Effector memory CD8-positive, alpha-beta T cell (primary cell): ENCODE measurements at regions not wholly inside any gene's neighbourhood (a gene's known extent, or its start where the extent isn't known, plus 50 kb on each side); places are given as distances from the start of the nearest gene placed in this dataset.

Experiments used
- ATAC-seq: fragments of 150-1000 bp; cut with Tn5 transposase; replicated peaks from 2 replicates; pipeline ENCODE4 v1.10.0; 2021; ENCODE audit warnings: mild to moderate bottlenecking, moderate library complexity
- DNase-seq, 3 experiments: peaks; one replicate each; pipeline ENCODE4 v3.0.0; 2021
- H3K27ac Mint-ChIP-seq, 2 donors: one replicate each; pipeline ENCODE4 v1.8.0; 2022; ENCODE audit warnings: mild to moderate bottlenecking in 2 of 2, mixed read lengths in 2 of 2, moderate library complexity in 2 of 2
- H3K27me3 Mint-ChIP-seq, 2 donors: one replicate each; pipeline ENCODE4 v1.8.0; 2022; ENCODE audit warnings: mixed read lengths in 2 of 2
- H3K36me3 Mint-ChIP-seq: one replicate; pipeline ENCODE4 v1.8.0; 2022; ENCODE audit warnings: mild to moderate bottlenecking, moderate library complexity, mixed read lengths; ENCODE audit not compliant: insufficient read depth
- H3K4me1 Mint-ChIP-seq, 2 donors: one replicate each; pipeline ENCODE4 v1.8.0; 2022; ENCODE audit warnings: low read depth in 2 of 2, mixed read lengths in 2 of 2
- H3K4me3 Mint-ChIP-seq, 2 donors: one replicate each; pipeline ENCODE4 v1.8.0; 2022; ENCODE audit warnings: mild to moderate bottlenecking in 2 of 2, mixed read lengths in 2 of 2, moderate library complexity in 2 of 2
- H3K9me3 Mint-ChIP-seq, 2 donors: one replicate each; pipeline ENCODE4 v1.8.0; 2022; ENCODE audit warnings: mixed read lengths in 2 of 2

GRCh38 chr11:97432926-97433325, 1043.1 kb downstream of the JRKL start:
- H3K4me1 Mint-ChIP-seq, result no peaks in the 10 kb centered on the region
- peaks cover 0 to 7% of the 10 kb centered on the region in 2 donors for H3K9me3 Mint-ChIP-seq
- H3K27me3 Mint-ChIP-seq, result no peaks in the 10 kb centered on the region
- no peak for DNase-seq
- no peak for ATAC-seq
- H3K36me3 Mint-ChIP-seq, result no peaks in the 10 kb centered on the region
- H3K27ac Mint-ChIP-seq, result no peak overlapping the region
- H3K4me3 Mint-ChIP-seq, result no peak overlapping the region

- Mint-ChIP-seq H3K4me1 (no peaks in the 10 kb centered on the region), H3K36me3 (no peaks in the 10 kb centered on the region), H3K4me3 (no peak overlapping the region), H3K27ac (no peak overlapping the region), H3K27me3 (no peaks in the 10 kb centered on the region), H3K9me3 (peaks cover 9 to 13% of the 10 kb centered on the region in 2 donors)
- DNase-seq, result no peak
- ATAC-seq, result no peak
These were observed 1055.7 kb downstream of the JRKL start for GRCh38 chr11:97445561-97445960.

- H3K36me3 Mint-ChIP-seq, result no peaks in the 10 kb centered on the region
- no peak overlapping the region for H3K27ac Mint-ChIP-seq
- H3K4me1 Mint-ChIP-seq, result no peaks in the 10 kb centered on the region
- no peak overlapping the region for H3K4me3 Mint-ChIP-seq
- no peak for ATAC-seq
- peaks cover 6 to 11% of the 10 kb centered on the region in 2 donors for H3K9me3 Mint-ChIP-seq
- DNase-seq, result no peak
- no peaks in the 10 kb centered on the region for H3K27me3 Mint-ChIP-seq
These were observed 1061.6 kb downstream of the JRKL start for GRCh38 chr11:97451441-97451840.

- Mint-ChIP-seq H3K27me3 (no peaks in the 10 kb centered on the region), H3K4me1 (no peaks in the 10 kb centered on the region), H3K36me3 (no peaks in the 10 kb centered on the region), H3K27ac (no peak overlapping the region), H3K9me3 (peaks cover 4 to 17% of the 10 kb centered on the region in 2 donors), H3K4me3 (no peak overlapping the region)
- DNase-seq (no peak), ATAC-seq (no peak)
These were observed 1065.2 kb downstream of the JRKL start for GRCh38 chr11:97454988-97455387.

DNA sequence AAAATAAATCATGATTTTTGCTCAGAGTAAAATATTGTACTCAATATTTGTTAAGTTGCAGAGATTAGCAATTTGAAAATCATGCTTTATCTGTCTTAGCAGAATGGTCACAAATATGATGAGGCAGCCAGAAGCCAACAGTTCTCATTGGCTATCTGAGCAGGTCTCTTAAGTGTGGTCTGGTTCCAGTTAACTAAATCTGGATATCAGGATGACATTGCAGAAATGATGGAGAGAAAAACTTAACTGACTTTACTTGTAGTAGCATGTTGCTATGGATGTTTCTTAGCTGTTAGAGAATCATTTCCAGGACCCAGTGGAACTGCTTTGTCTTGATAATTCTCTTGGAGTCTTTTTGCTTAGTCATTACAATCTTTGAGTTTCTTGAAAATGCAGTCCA, 1070.3 kb downstream of the JRKL start:
- Mint-ChIP-seq H3K4me1 (no peaks in the 10 kb centered on the region), H3K27ac (no peak overlapping the region), H3K27me3 (no peaks in the 10 kb centered on the region), H3K4me3 (no peak overlapping the region), H3K9me3 (peaks cover 10 to 23% of the 10 kb centered on the region in 2 donors), H3K36me3 (no peaks in the 10 kb centered on the region)
- DNase-seq (no peak), ATAC-seq (no peak)

DNA sequence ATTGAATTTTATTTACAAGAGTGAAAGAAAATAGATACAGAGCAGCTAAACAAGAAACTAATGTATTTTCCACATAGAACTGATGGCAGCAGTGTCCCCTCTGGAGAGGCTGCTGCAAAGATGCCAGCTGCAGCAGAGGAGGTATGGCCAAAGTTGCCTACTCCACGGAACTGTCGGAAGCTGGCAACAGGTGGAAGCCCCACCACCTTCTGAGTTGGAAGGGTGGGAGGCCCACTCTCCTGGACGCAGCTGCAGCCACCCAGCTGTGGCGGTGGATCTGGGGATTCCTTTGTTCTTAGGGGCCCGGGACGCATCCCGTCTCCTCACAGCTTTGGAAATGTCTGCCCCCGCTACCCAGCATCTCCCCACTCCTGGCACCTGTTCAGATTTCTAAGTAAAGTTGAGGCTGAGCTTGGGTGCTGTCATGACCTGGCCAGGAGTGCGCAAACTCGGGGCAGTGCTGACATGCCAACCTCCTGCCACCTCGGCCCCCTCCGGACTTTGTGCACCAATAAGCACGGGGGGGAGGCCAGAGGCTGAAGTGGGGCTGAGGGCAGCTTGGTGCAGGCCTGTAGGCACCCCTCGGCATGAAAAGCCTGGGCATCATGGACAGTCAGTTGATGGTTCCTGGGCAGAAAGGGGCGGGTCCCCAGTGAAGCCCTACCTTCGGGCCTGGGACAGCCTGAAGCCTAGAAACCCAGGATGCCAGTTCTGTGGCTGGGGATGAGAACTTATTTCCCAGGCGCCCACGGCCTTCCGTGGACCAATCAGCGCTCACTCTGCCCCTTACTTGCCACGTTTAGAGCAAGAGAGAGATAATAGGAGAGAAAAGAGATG, 1071.4 kb downstream of the JRKL start:
- Mint-ChIP-seq H3K27ac (no peak overlapping the region), H3K4me3 (no peak overlapping the region), H3K9me3 (peaks cover 10 to 25% of the 10 kb centered on the region in 2 donors), H3K27me3 (no peaks in the 10 kb centered on the region), H3K4me1 (no peaks in the 10 kb centered on the region), H3K36me3 (no peaks in the 10 kb centered on the region)
- DNase-seq (no peak), ATAC-seq (no peak)

DNA sequence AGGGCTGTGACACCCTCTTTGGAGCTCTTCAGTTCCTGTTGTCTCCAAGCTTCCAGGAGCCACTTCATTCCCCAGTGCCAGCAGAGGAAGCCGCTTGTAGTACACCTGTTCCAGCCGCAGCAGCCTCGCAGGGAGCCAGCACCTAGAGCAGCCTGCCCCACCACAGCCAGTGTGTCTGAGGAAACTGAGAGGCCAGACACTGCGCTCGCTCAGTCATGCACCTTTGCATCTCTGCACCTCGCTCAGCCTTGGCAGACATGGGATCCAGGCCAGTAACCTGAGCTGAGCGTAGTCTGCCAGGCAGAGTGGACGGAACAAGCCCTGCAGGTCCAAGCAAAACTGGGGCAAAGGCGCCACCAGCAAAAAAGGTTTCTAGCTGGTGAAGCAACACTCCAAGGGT, 1072.1 kb downstream of the JRKL start:
- Mint-ChIP-seq H3K27me3 (no peaks in the 10 kb centered on the region), H3K4me1 (no peaks in the 10 kb centered on the region), H3K4me3 (no peak overlapping the region), H3K36me3 (no peaks in the 10 kb centered on the region), H3K9me3 (peaks cover 10 to 25% of the 10 kb centered on the region in 2 donors), H3K27ac (no peak overlapping the region)
- DNase-seq (no peak), ATAC-seq (no peak)

DNA sequence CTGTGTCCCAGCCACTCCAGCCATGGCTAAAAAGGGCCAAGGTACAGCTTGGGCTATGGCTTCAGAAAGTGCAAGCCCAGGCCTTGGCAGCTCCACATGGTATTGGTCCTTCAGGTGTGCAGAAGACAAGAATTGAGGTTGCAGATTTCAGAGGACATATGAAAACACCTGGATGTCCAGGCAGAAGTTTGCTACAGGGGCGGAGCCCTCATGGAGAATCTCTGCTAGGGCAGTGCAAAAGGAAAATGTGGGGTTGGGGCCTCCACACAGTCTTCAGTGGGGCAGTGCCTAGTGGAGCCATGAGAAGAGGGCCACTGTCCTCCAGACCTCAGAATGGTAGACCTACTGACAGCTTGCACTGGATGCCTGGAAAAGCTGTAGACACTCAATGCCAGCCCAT, 1074.1 kb downstream of the JRKL start:
- no peaks in the 10 kb centered on the region for H3K4me1 Mint-ChIP-seq
- H3K36me3 Mint-ChIP-seq, result no peaks in the 10 kb centered on the region
- H3K9me3 Mint-ChIP-seq, result peaks cover 8 to 25% of the 10 kb centered on the region in 2 donors
- H3K27me3 Mint-ChIP-seq, result no peaks in the 10 kb centered on the region
- DNase-seq, result no peak
- H3K4me3 Mint-ChIP-seq, result no peak overlapping the region
- ATAC-seq, result no peak
- H3K27ac Mint-ChIP-seq, result no peak overlapping the region

DNA sequence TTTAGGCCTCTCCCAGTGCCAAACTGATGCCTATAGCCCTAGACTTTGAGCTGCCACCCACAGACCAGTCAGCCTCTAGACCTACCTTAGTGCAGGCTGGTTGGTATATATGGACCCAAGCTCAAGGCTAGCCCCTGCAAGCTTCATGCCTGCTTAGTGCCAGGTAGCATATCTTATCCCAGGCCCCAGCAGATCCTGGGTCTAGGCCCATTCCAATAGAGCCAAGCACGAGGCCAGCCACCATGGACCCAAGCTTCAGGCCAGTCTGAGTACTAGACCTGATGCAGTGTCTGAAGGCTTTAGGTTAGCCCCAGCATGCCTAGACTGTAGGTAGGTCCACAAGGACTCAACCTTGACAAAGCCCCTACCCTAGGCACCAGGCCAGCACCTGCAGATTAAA, 1081.7 kb downstream of the JRKL start:
- H3K27me3 Mint-ChIP-seq, result no peaks in the 10 kb centered on the region
- H3K4me3 Mint-ChIP-seq, result no peak overlapping the region
- ATAC-seq (no peak), DNase-seq (no peak)
- H3K4me1 Mint-ChIP-seq, result no peaks in the 10 kb centered on the region
- no peaks in the 10 kb centered on the region for H3K36me3 Mint-ChIP-seq
- H3K27ac Mint-ChIP-seq, result no peak overlapping the region
- peaks cover 9 to 20% of the 10 kb centered on the region in 2 donors for H3K9me3 Mint-ChIP-seq

DNA sequence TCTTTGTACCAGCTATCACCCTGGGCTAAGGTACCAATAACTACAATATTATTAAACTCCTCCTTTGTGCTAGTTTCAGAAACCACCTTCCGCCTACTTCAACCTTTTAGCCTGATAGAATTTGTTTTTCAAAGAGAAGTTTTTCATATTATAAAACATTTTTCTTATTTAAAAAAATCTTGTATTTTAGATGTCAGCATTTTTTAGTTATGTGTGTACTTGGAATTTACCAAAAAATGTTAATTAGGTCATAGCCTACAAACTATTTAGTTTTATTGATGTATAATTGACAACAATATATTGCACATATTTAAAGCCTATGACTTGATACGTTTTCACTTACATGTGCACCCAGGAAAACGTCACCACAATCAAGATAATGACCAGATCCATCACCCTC, 1097.6 kb downstream of the JRKL start:
- H3K27me3 Mint-ChIP-seq, result no peaks in the 10 kb centered on the region
- no peak overlapping the region for H3K27ac Mint-ChIP-seq
- no peak for ATAC-seq
- peaks cover 19 to 37% of the 10 kb centered on the region in 2 donors for H3K9me3 Mint-ChIP-seq
- DNase-seq, result no peak
- no peak overlapping the region for H3K4me3 Mint-ChIP-seq
- H3K4me1 Mint-ChIP-seq, result no peaks in the 10 kb centered on the region
- H3K36me3 Mint-ChIP-seq, result peaks cover 3% of the 10 kb centered on the region

GRCh38 chr11:97498891-97499290, 1109.1 kb downstream of the JRKL start:
- H3K27me3 Mint-ChIP-seq, result no peaks in the 10 kb centered on the region
- H3K27ac Mint-ChIP-seq, result no peak overlapping the region
- H3K36me3 Mint-ChIP-seq, result no peaks in the 10 kb centered on the region
- ATAC-seq (no peak), DNase-seq (no peak)
- no peak overlapping the region for H3K4me3 Mint-ChIP-seq
- H3K9me3 Mint-ChIP-seq, result peaks cover 9 to 25% of the 10 kb centered on the region in 2 donors
- no peaks in the 10 kb centered on the region for H3K4me1 Mint-ChIP-seq

GRCh38 chr11:97502201-97502600, 1112.4 kb downstream of the JRKL start:
- Mint-ChIP-seq H3K27ac (no peak overlapping the region), H3K36me3 (no peaks in the 10 kb centered on the region), H3K9me3 (peaks cover 5 to 18% of the 10 kb centered on the region in 2 donors), H3K4me1 (no peaks in the 10 kb centered on the region), H3K4me3 (no peak overlapping the region), H3K27me3 (no peaks in the 10 kb centered on the region)
- ATAC-seq (no peak), DNase-seq (no peak)

GRCh38 chr11:97506076-97506759, 1116.4 kb downstream of the JRKL start:
- Mint-ChIP-seq H3K4me3 (no peak overlapping the region), H3K9me3 (peaks cover 7 to 10% of the 10 kb centered on the region in 2 donors), H3K36me3 (no peaks in the 10 kb centered on the region), H3K4me1 (no peaks in the 10 kb centered on the region), H3K27me3 (no peaks in the 10 kb centered on the region), H3K27ac (no peak overlapping the region)
- ATAC-seq, result no peak
- DNase-seq, result no peak

- Mint-ChIP-seq H3K36me3 (no peaks in the 10 kb centered on the region), H3K9me3 (peaks cover 10 to 17% of the 10 kb centered on the region in 2 donors), H3K27ac (no peak overlapping the region), H3K4me3 (no peak overlapping the region), H3K4me1 (no peaks in the 10 kb centered on the region), H3K27me3 (no peaks in the 10 kb centered on the region)
- DNase-seq (no peak), ATAC-seq (no peak)
These were observed 1124.6 kb downstream of the JRKL start for GRCh38 chr11:97514446-97514845.
